ENCODE measurements at regions not wholly inside any gene's neighbourhood (a gene's known extent, or its start where the extent isn't known, plus 50 kb on each side); places are given as distances from the start of the nearest gene placed in this dataset.
A peak's percentile ranks its signal among the peaks of the same experiment; 100 is the strongest.

DNA sequence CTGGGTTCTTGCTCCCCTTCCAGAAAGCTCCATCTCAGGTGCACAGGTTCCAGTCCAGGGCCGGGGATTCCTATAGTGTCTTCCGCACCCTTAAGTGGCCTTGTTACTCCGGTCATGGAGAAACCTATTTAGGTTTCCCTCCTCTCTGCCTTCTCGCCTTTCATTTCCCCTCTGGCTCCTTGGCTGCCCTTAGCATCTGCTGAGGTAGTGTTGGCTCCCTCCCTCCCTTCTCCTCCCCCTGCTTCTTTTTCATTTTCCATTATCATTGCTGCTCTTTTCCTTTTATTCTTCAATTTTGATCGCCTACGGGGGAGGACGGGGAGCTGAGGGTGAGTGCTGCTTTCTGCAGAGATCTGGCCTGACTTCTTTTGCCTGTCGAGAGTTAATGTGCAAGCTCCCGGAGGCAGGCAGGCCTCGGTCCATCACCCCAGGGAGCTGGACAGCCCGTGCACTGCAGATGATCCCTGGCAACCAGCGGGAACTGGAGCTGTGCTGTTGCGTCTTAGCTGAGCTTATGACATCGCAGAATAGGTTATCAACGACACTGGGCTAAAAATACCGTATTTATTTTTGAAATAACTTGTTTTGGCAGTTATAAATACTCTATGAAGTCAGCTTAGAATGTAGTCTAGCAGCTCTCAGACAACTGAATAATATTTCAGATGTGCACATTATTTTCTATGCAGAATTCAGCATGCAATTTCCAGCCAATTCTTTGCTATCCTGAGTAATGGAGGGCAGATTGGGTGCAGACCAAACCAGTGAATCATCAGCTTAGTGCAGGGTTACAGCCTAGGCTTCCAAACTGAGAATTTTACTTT is 141.9 kb downstream of the SLC4A3 start:
- no peak for DNase-seq (ENCODE audit: low spot score)

DNA sequence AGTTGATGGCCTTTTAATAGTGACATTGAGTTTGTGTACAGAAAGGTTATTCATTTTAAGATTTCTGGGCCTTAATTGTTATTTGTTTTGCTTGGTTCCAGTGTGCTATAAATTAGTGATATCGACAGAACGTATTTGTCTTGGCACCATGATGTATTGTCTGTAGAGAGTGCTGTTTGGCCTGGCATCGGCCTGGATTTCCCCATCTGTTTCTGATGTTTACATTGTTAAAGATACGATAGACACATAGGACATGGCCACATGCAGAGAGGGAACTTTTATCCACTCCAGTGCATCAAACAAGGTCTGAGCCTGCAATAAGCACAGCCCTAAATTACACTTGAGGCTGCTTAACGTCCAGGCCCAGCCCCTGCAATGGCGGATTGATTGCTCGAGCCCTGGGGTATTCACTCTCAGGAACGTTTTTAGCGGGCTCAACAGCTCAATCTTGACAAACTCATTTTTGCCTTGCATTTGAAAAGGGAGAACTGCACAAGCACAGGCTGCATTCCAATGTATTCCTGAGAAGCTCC is 144.7 kb downstream of the SLC4A3 start:
- DNase-seq (ENCODE audit: low spot score): no peak

GRCh38 chr2:219772697-219773096 is 145.3 kb downstream of the SLC4A3 start:
- no peak for DNase-seq (ENCODE audit: low spot score)

- no peak for DNase-seq (ENCODE audit: low spot score)
Measured at GRCh38 chr2:219775506-219775905, 148.1 kb downstream of the SLC4A3 start.

DNA sequence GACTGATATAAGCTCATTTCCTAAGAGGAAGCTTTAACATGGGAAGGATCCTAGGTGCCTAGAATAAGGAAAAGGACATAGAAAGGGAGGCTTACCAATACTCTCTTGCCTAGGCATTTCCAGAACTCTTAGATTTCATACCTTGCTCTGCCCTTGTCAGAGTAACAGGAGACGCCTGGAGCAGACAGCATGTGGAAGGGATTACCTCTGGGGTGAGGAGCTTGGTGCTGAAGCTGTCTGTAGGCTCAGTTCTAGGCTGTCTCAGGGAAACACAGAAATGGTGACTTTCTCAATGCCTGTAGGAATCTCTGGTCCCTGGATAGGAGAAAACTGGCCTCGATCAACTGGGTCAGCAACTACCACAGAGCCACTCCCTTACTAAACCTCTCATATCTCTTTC is 150.0 kb downstream of the SLC4A3 start:
- DNase-seq (ENCODE audit: low spot score): no peak

GRCh38 chr2:219778189-219778588 is 150.8 kb downstream of the SLC4A3 start:
- DNase-seq (ENCODE audit: low spot score): no peak

- DNase-seq (ENCODE audit: low spot score): no peak
Measured at GRCh38 chr2:219782737-219783348, 155.4 kb downstream of the SLC4A3 start.

GRCh38 chr2:219783359-219783975 is 156.0 kb downstream of the SLC4A3 start:
- no peak for DNase-seq (ENCODE audit: low spot score)

DNA sequence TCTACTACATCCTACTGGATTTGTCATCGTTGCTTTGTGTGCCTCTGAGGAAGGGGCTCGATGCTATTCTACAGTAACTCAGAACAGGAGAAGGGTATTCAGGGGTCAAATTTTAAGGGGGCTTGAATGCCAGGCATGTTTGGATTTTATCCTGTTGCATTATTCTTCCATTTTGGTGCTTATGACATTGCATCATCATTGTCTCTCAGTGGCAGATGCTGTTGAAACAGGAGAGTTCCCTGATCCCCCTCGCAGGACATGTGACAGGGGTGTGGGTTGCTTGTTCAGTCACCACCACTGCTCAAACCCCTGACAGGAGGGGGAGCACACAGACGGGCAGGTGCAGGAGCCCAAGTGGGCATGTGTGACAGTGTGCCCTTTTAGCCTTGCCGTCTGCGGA is 156.7 kb downstream of the SLC4A3 start:
- no peak for DNase-seq (ENCODE audit: low spot score)

DNA sequence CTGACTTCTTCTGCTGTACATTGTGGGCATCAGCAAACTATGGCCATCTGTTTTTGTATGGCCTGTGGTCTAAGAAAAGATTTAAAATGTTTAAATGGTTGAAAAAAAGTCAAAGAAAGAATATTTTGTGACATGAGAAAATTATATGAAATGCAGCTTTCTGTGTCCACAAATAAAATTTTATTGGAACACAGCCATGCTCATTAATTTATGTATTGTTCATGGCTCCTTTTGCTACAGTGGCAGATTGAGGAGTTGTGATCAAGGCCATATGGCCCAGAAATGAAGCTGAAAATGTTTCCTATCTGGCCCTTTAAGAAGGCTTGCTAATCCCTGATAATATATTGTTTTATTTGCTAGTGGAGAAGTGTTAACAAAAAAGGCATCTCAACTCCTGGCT is 162.0 kb downstream of the SLC4A3 start:
- DNase-seq (ENCODE audit: low spot score): no peak

DNA sequence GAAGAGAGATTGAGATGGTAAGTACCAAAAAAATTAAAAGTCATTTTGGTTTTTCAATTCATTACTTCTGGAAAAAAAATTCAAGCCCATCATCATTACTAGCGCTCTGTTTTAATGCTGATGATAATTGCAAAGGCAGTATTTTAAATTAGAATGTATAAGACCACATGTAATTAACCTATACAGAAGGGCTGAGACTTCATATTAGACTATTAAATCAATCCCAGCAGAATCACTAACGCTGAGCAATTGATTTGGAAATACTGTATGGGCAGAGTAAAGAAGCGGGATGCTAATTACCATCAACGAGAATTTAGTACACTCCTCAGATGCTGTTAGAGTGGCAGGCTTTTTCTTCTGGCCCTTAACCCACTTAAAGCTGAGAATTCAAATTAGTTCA is 165.0 kb downstream of the SLC4A3 start:
- DNase-seq (ENCODE audit: low spot score): no peak

- DNase-seq (ENCODE audit: low spot score): peak; percentile 58
Measured at GRCh38 chr2:219798430-219798829, 171.0 kb downstream of the SLC4A3 start.

GRCh38 chr2:219803294-219803693 is 175.9 kb downstream of the SLC4A3 start:
- peak; percentile 86 for DNase-seq (ENCODE audit: low spot score)

- no peak for DNase-seq (ENCODE audit: low spot score)
Measured at GRCh38 chr2:219810895-219811294, 183.5 kb downstream of the SLC4A3 start.

DNA sequence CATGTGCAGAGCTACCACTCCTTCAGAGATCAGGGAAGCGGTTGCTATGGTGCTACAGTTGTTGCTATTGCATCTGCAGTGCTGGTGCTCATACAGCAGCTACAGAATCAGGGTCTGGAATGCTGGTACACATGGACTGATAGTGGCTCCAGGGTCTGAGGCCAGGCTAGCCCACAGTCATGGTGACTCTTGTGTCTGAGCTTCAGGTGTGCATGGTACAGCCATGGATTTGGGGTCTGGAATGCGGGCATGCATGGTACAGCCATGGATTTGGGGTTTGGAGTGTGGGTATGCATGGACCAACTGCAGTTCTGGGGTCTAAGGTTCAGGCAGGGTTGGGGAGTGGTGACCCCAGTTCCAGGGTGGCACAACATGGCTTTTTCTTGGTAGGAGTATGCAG is 185.2 kb downstream of the SLC4A3 start:
- DNase-seq (ENCODE audit: low spot score): no peak

- DNase-seq (ENCODE audit: low spot score): no peak
Measured at GRCh38 chr2:219820767-219821166, 193.3 kb downstream of the SLC4A3 start.

DNA sequence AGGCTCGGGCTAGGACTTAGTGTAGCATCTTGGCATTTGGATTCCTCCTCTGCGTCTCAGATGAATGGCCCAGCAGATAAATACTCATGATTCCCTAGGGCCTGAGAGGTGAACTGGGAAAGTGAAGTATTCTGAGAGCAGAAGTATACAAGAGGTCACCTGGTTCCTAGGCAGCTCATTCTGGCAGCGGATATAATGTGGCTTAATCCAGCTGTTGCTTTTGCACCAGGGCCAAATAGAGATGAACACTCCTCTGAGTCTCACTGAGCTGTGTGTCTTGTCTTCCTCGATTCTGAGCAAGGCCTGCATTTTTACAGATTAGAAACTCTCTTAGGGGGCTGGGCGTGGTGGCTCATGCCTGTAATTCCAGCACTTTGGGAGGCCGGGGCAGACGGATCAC is 196.1 kb downstream of the SLC4A3 start:
- DNase-seq (ENCODE audit: low spot score): no peak

DNA sequence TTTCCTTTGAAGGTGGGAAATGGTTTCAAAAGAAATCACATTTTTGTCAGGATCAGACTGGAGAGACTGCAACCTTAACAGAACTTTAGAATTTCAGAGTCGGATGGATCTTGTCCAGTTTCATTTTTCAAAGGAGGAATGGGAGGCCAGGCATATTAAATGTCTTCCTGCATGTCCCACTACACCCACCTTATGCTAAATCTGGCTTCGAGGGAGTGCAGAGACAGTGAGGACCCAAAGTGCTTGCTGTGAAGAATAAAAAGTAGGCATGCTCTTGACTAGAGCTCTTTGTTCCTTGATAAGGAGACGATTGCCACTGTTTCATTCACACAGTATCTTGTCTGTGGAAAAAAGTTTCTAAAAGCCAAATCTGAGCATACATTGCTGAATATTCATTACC is 197.6 kb downstream of the SLC4A3 start:
- DNase-seq (ENCODE audit: low spot score): no peak

DNA sequence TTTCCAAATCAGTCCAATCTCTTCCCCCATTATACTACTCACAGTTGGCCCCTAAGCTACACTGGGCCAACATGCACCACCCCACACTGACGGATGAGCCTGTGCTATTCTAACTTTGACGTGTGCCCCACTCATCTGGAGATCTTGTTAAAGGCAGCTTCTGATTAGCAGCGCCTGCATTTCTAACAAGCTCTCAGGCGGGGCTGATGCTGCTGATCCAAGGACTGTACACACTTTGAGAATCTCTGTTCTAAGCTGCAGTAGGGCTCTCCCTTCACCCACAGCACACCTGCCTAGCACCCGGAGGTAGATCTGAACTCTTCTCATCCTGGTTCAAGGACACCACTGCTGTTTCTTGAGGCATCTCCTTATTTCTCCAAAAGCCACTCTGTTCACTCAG is 200.7 kb downstream of the SLC4A3 start:
- DNase-seq (ENCODE audit: low spot score): no peak

GRCh38 chr2:219829667-219830352 is 202.4 kb downstream of the SLC4A3 start:
- no peak for DNase-seq (ENCODE audit: low spot score)

DNA sequence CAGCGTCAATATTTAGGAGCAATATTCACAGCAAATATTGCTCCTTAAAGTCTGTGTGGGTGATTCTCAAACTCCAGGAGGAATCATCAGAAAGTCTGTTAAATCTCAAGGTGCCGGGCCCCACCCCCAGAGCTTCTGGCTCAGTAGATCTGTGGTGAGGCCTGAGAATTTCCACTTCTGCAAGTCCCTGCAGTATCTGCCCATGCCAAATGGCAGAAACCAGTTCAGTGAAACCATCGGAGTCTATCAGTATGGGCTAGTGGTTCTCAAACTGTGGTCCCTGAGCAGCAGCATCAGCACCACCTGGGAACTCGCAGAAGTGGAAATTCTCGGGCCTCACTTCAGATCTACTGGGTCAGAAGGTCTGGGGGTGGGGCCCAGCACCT is 202.9 kb downstream of the SLC4A3 start:
- DNase-seq (ENCODE audit: low spot score): no peak

DNA sequence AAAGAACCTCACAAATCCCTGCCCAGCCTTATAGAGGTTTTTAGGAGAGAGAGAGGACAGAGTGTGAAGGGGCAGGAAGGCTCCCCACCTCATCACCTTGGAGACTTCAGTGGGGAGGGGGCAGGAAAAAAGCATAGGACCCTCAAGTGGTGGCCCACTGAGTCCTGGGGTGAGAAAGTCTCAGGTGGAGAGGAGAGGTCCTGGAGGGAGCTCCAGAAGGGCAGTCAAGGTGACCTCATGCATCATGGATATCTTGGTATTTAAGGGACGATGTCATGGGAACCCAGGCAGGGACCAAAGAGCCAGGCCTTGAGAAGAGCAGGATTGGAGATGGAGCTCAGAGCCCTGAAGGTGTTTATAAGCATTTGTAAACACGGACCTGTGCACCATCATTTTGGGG is 204.5 kb downstream of the SLC4A3 start:
- DNase-seq (ENCODE audit: low spot score): no peak
